GM13977 (cell line): ENCODE measurements at regions not wholly inside any gene's neighbourhood (a gene's known extent, or its start where the extent isn't known, plus 50 kb on each side); places are given as distances from the start of the nearest gene placed in this dataset.

Experiments used
- DNase-seq: peaks from one replicate; pipeline ENCODE4 v3.0.0; 2012; ENCODE audit warnings: low spot score
- in situ Hi-C: fragments of 300-500 bp; cut with MboI; formaldehyde crosslinking; loops from one replicate; pipeline ENCODE4 v1.12.0; 2022; ENCODE audit warnings: low sequenced_read_pairs, low pct_unique_long_range_greater_than_20kb, mixed read lengths, inconsistent platforms; ENCODE audit not compliant: unreplicated experiment
- TF ChIP-seq, protein P1 (sequence below): IDR thresholded peaks from 2 replicates; pipeline ENCODE4 v1.5.1; 2012; ENCODE audit warnings: mild to moderate bottlenecking, control low read depth; ENCODE audit not compliant: insufficient read depth; ENCODE audit errors: extremely low read depth, missing control alignments

- DNase-seq: no peak
- TF ChIP-seq, protein P1, sequence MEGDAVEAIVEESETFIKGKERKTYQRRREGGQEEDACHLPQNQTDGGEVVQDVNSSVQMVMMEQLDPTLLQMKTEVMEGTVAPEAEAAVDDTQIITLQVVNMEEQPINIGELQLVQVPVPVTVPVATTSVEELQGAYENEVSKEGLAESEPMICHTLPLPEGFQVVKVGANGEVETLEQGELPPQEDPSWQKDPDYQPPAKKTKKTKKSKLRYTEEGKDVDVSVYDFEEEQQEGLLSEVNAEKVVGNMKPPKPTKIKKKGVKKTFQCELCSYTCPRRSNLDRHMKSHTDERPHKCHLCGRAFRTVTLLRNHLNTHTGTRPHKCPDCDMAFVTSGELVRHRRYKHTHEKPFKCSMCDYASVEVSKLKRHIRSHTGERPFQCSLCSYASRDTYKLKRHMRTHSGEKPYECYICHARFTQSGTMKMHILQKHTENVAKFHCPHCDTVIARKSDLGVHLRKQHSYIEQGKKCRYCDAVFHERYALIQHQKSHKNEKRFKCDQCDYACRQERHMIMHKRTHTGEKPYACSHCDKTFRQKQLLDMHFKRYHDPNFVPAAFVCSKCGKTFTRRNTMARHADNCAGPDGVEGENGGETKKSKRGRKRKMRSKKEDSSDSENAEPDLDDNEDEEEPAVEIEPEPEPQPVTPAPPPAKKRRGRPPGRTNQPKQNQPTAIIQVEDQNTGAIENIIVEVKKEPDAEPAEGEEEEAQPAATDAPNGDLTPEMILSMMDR: no peak
- in situ Hi-C loops: no loop called here
These were observed 50.3 kb upstream of the EHF start for GRCh38 chr11:34570584-34570983.
